Stimulated activated CD8-positive, alpha-beta memory T cell treated with anti-CD3 and anti-CD28 coated beads, Interleukin-4, amount 100 ng/mL, for 4 hours (primary cell): ENCODE measurements at regions not wholly inside any gene's neighbourhood (a gene's known extent, or its start where the extent isn't known, plus 50 kb on each side); places are given as distances from the start of the nearest gene placed in this dataset.

ENCODE experiments used
- DNase-seq, 2 donors: peaks; one replicate each; pipeline ENCODE4 v3.0.0-alpha.2; 2020; ENCODE audit warnings: low read depth in 2 of 2, low spot score in 1 of 2

- DNase-seq: no peak
Measured at GRCh38 chr15:94887391-94887790, 656.0 kb downstream of the MCTP2 start.

- no peak for DNase-seq
Measured at GRCh38 chr15:94889153-94889552, 657.8 kb downstream of the MCTP2 start.

- no peak for DNase-seq
Measured at GRCh38 chr15:94893091-94893490, 661.7 kb downstream of the MCTP2 start.

- DNase-seq: no peak
Measured at GRCh38 chr15:94894056-94894455, 662.7 kb downstream of the MCTP2 start.

GRCh38 chr15:94909510-94909909, 678.1 kb downstream of the MCTP2 start:
- no peak for DNase-seq

GRCh38 chr15:94910166-94910565, 678.8 kb downstream of the MCTP2 start:
- DNase-seq: no peak

GRCh38 chr15:94912760-94913159, 681.4 kb downstream of the MCTP2 start:
- no peak for DNase-seq

GRCh38 chr15:94917068-94917467, 685.7 kb downstream of the MCTP2 start:
- no peak for DNase-seq

- no peak for DNase-seq
Measured at GRCh38 chr15:94921936-94922335, 690.6 kb downstream of the MCTP2 start.

- DNase-seq: no peak
Measured at GRCh38 chr15:94924057-94924456, 692.7 kb downstream of the MCTP2 start.

GRCh38 chr15:94924971-94925598, 693.7 kb downstream of the MCTP2 start:
- no peak for DNase-seq

- no peak for DNase-seq
Measured at GRCh38 chr15:94925680-94926079, 694.3 kb downstream of the MCTP2 start.

GRCh38 chr15:94927003-94927402, 695.6 kb downstream of the MCTP2 start:
- DNase-seq: no peak

- no peak for DNase-seq
Measured at GRCh38 chr15:94929282-94929681, 697.9 kb downstream of the MCTP2 start.

GRCh38 chr15:94930441-94930840, 699.1 kb downstream of the MCTP2 start:
- no peak for DNase-seq

GRCh38 chr15:94930960-94931359, 699.6 kb downstream of the MCTP2 start:
- no peak for DNase-seq

GRCh38 chr15:94934440-94934839, 703.1 kb downstream of the MCTP2 start:
- DNase-seq: no peak

- DNase-seq: no peak
Measured at GRCh38 chr15:94937242-94937641, 705.9 kb downstream of the MCTP2 start.

GRCh38 chr15:94943888-94944287, 712.5 kb downstream of the MCTP2 start:
- no peak for DNase-seq

- DNase-seq: no peak
Measured at GRCh38 chr15:94951538-94951937, 720.2 kb downstream of the MCTP2 start.

- no peak for DNase-seq
Measured at GRCh38 chr15:94963953-94964352, 732.6 kb downstream of the MCTP2 start.

- DNase-seq: no peak
Measured at GRCh38 chr15:94965593-94965992, 734.2 kb downstream of the MCTP2 start.

GRCh38 chr15:94968133-94968532, 736.8 kb downstream of the MCTP2 start:
- no peak for DNase-seq

GRCh38 chr15:94970096-94970495, 738.7 kb downstream of the MCTP2 start:
- no peak for DNase-seq
